ENCODE measurements at regions not wholly inside any gene's neighbourhood (a gene's known extent, or its start where the extent isn't known, plus 50 kb on each side); places are given as distances from the start of the nearest gene placed in this dataset.

DNA sequence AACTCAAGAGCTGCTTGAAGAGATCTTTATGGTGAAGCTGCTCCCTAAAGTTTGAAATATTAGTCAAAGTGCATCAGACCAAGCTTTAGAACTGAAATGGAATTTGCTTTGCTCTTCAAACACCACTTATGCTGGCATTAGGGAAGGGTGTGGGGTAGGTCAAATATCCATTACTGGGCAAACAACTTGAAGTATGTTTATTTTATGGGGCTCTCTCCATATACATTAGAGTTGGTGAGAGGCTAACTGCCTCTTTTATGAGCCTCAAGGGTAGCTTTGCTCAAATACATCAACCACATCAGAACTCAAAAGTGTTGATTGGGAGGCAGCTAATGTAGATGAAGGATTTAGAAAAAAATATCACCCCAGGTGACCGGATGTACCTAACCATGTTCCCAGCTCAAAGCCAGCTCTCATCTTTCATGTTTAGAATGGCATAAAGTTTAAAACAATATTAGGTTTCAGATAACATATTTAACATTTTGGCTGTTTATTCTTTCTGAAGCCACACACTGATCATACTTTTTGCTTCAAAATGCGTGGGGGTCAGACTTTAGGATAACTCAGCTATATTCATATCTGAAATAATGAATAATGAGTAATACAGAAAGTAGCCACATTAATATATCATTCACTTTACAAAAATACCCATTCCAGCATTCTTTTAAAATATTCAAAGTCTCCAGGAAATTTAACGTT is 318.6 kb downstream of the PTEN start (continued):
- TF ChIP-seq, protein P1, sequence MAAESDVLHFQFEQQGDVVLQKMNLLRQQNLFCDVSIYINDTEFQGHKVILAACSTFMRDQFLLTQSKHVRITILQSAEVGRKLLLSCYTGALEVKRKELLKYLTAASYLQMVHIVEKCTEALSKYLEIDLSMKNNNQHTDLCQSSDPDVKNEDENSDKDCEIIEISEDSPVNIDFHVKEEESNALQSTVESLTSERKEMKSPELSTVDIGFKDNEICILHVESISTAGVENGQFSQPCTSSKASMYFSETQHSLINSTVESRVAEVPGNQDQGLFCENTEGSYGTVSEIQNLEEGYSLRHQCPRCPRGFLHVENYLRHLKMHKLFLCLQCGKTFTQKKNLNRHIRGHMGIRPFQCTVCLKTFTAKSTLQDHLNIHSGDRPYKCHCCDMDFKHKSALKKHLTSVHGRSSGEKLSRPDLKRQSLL (tag by site-specific recombination; IDR thresholded peaks at IDR 0.05) = 0 out of 2 replicates have a peak, but pooled peaks have one; percentile 26
- TF ChIP-seq GLI4 (tag by site-specific recombination; IDR thresholded peaks at IDR 0.05) (no peak), KLF7 (tag by site-specific recombination; IDR thresholded peaks at IDR 0.05; ENCODE audit: borderline replicate concordance) (peak; percentile 87), ZNF610 (tag by site-specific recombination; IDR thresholded peaks at IDR 0.05; ENCODE audit: borderline replicate concordance) (peak; percentile 83), HOXA7 (CRISPR knock-in tag; IDR thresholded peaks at IDR 0.05; ENCODE audit: borderline replicate concordance) (no peak), ZNF670 (tag by site-specific recombination; IDR thresholded peaks at IDR 0.05; ENCODE audit: low read depth) (no peak), ZNF521 (tag by site-specific recombination; IDR thresholded peaks at IDR 0.05) (no peak), ZNF473 (tag by site-specific recombination; IDR thresholded peaks at IDR 0.05) (no peak), ZBTB7A (tag by site-specific recombination; IDR thresholded peaks at IDR 0.05; ENCODE audit: low read depth) (no peak), ZNF830 (tag by site-specific recombination; IDR thresholded peaks at IDR 0.05; ENCODE audit: low read depth) (no peak), ZNF174 (tag by site-specific recombination; IDR thresholded peaks at IDR 0.05) (no peak), ZNF571 (tag by site-specific recombination; IDR thresholded peaks at IDR 0.05) (no peak), TRIM28 (IDR thresholded peaks at IDR 0.05; ENCODE audit: borderline replicate concordance, low read length) (peak; percentile 88), ZBTB20 (tag by site-specific recombination; IDR thresholded peaks at IDR 0.05) (no peak), ZNF292 (tag by site-specific recombination; IDR thresholded peaks at IDR 0.05; ENCODE audit: borderline replicate concordance, low read depth) (no peak), ZNF157 (tag by site-specific recombination; IDR thresholded peaks at IDR 0.05) (no peak), ZNF354C (tag by site-specific recombination; IDR thresholded peaks at IDR 0.05; ENCODE audit: borderline replicate concordance, low read depth) (no peak), ZNF311 (tag by site-specific recombination; IDR thresholded peaks at IDR 0.05; ENCODE audit: borderline replicate concordance) (no peak), ZNF558 (tag by site-specific recombination; IDR thresholded peaks at IDR 0.05) (no peak), ZEB2 (tag by site-specific recombination; IDR thresholded peaks at IDR 0.05) (peak; percentile 59), ZNF23 (tag by site-specific recombination; IDR thresholded peaks at IDR 0.05; ENCODE audit: borderline replicate concordance) (no peak), ZNF501 (tag by site-specific recombination; IDR thresholded peaks at IDR 0.05) (no peak), ZNF266 (tag by site-specific recombination; IDR thresholded peaks at IDR 0.05; ENCODE audit: low read depth) (no peak), ZSCAN30 (tag by site-specific recombination; IDR thresholded peaks at IDR 0.05) (peak; percentile 87), ZNF768 (tag by site-specific recombination; IDR thresholded peaks at IDR 0.05) (no peak), BCL11A (tag by site-specific recombination; IDR thresholded peaks at IDR 0.05; ENCODE audit: low read depth) (no peak), ZNF514 (tag by site-specific recombination; IDR thresholded peaks at IDR 0.05) (no peak), ZNF223 (tag by site-specific recombination; IDR thresholded peaks at IDR 0.05) (no peak), ZNF341 (tag by site-specific recombination; IDR thresholded peaks at IDR 0.05; ENCODE audit: low read depth) (peak; percentile 19; the same call in 1 of the 2 replicates), KLF9 (tag by site-specific recombination; IDR thresholded peaks at IDR 0.05; ENCODE audit: low read depth) (no peak), YY1 (tag by site-specific recombination; IDR thresholded peaks at IDR 0.05) (no peak)
- TF ChIP-seq, protein P2, sequence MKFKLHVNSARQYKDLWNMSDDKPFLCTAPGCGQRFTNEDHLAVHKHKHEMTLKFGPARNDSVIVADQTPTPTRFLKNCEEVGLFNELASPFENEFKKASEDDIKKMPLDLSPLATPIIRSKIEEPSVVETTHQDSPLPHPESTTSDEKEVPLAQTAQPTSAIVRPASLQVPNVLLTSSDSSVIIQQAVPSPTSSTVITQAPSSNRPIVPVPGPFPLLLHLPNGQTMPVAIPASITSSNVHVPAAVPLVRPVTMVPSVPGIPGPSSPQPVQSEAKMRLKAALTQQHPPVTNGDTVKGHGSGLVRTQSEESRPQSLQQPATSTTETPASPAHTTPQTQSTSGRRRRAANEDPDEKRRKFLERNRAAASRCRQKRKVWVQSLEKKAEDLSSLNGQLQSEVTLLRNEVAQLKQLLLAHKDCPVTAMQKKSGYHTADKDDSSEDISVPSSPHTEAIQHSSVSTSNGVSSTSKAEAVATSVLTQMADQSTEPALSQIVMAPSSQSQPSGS (tag by site-specific recombination; IDR thresholded peaks at IDR 0.05; ENCODE audit: low read depth) = peak; percentile 57; the same call in 1 of the 2 replicates
- TF ChIP-seq, protein P3, sequence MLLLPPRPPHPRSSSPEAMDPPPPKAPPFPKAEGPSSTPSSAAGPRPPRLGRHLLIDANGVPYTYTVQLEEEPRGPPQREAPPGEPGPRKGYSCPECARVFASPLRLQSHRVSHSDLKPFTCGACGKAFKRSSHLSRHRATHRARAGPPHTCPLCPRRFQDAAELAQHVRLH (tag by site-specific recombination; IDR thresholded peaks at IDR 0.05) = peak; percentile 74
- TF ChIP-seq, protein P4, sequence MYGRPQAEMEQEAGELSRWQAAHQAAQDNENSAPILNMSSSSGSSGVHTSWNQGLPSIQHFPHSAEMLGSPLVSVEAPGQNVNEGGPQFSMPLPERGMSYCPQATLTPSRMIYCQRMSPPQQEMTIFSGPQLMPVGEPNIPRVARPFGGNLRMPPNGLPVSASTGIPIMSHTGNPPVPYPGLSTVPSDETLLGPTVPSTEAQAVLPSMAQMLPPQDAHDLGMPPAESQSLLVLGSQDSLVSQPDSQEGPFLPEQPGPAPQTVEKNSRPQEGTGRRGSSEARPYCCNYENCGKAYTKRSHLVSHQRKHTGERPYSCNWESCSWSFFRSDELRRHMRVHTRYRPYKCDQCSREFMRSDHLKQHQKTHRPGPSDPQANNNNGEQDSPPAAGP (tag by site-specific recombination; IDR thresholded peaks at IDR 0.05) = peak; percentile 85
- TF ChIP-seq, protein P5, sequence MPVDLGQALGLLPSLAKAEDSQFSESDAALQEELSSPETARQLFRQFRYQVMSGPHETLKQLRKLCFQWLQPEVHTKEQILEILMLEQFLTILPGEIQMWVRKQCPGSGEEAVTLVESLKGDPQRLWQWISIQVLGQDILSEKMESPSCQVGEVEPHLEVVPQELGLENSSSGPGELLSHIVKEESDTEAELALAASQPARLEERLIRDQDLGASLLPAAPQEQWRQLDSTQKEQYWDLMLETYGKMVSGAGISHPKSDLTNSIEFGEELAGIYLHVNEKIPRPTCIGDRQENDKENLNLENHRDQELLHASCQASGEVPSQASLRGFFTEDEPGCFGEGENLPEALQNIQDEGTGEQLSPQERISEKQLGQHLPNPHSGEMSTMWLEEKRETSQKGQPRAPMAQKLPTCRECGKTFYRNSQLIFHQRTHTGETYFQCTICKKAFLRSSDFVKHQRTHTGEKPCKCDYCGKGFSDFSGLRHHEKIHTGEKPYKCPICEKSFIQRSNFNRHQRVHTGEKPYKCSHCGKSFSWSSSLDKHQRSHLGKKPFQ (tag by site-specific recombination; IDR thresholded peaks at IDR 0.05) = peak; percentile 82
- TF ChIP-seq, protein P6, sequence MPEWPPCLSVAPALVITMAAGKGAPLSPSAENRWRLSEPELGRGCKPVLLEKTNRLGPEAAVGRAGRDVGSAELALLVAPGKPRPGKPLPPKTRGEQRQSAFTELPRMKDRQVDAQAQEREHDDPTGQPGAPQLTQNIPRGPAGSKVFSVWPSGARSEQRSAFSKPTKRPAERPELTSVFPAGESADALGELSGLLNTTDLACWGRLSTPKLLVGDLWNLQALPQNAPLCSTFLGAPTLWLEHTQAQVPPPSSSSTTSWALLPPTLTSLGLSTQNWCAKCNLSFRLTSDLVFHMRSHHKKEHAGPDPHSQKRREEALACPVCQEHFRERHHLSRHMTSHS (tag by site-specific recombination; IDR thresholded peaks at IDR 0.05) = no peak
